Lower lobe of right lung (tissue), 2 donors: ENCODE measurements at regions not wholly inside any gene's neighbourhood (a gene's known extent, or its start where the extent isn't known, plus 50 kb on each side); places are given as distances from the start of the nearest gene placed in this dataset.

Source experiments
- ATAC-seq, 2 donors: fragments of 200-7000 bp; cut with Tn5 transposase; one replicate each; pipeline ENCODE4 v1.9.1; 2020 to 2022; ENCODE audit warnings: mild to moderate bottlenecking in 2 of 2, moderate library complexity in 2 of 2
- DNase-seq: peaks from one replicate; pipeline ENCODE4 v3.0.0-alpha.2; 2020
- H3K27ac ChIP-seq: fragments of 200-600 bp; one replicate; pipeline ENCODE4 v1.8.0; 2022
- H3K27me3 ChIP-seq: fragments of 200-600 bp; one replicate; pipeline ENCODE4 v1.8.0; 2022; ENCODE audit warnings: low read depth
- H3K36me3 ChIP-seq: fragments of 200-600 bp; one replicate; pipeline ENCODE4 v1.8.0; 2022; ENCODE audit warnings: mild to moderate bottlenecking
- H3K4me1 ChIP-seq: fragments of 200-600 bp; one replicate; pipeline ENCODE4 v1.8.0; 2022
- H3K4me3 ChIP-seq: fragments of 200-600 bp; one replicate; pipeline ENCODE4 v1.8.0; 2022; ENCODE audit warnings: mild to moderate bottlenecking
- H3K9me3 ChIP-seq: fragments of 200-600 bp; one replicate; pipeline ENCODE4 v1.8.0; 2022
- intact Hi-C: fragments of 100-400 bp; cut with DNase I; formaldehyde crosslinking; loops from one replicate; pipeline ENCODE4 v1.11.0; 2022
- TF ChIP-seq, protein P1 (sequence below): fragments of 200-600 bp; IDR thresholded peaks from one replicate; pipeline ENCODE4 v1.8.0; 2022; ENCODE audit warnings: antibody characterized with exemption, mild to moderate bottlenecking
- donor health status: DM: no; HTN: yes; CAD: no; lungs with severe emphysema.

DNA sequence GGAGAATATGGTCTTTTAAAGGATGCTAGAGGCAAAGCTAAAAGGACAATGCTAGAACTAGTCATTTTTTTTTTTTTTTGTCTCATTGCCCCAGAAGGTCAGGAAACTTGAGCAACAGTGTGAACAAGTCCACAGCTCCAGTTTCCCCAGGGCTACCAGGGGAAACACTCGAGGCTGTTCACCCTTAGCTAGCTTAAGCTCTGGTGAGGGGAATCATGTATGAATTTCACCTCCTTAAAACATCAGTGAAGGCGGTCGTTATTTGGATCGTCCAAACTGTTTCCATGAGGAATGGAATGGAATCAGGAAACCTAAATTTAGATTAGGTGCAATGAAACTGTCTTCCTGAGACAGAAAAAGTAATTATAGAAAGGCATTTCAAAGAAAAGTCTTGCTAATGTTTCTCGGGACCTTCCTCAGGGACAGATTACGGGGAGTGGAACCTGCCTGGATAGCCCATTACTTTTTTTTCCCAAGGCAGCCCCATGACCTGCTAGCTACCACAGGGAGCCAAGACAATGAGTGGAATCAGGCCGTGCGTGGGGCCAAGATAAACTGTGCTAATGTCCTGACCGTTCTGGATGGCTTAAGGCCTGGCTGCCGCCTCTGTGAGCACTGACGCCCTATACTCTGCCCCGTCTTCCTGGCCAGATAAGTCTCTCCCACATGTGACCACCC is 164.8 kb upstream of the SGK1 start:
- Histone ChIP-seq H3K4me1 (no peaks in the 10 kb centered on the region), H3K27ac (no peak overlapping the region), H3K36me3 (no peaks in the 10 kb centered on the region), H3K4me3 (no peak overlapping the region), H3K9me3 (no peaks in the 10 kb centered on the region), H3K27me3 (no peaks in the 10 kb centered on the region)
- ATAC-seq: peak in 1 of 2 donors; percentile 25
- TF ChIP-seq, protein P1, sequence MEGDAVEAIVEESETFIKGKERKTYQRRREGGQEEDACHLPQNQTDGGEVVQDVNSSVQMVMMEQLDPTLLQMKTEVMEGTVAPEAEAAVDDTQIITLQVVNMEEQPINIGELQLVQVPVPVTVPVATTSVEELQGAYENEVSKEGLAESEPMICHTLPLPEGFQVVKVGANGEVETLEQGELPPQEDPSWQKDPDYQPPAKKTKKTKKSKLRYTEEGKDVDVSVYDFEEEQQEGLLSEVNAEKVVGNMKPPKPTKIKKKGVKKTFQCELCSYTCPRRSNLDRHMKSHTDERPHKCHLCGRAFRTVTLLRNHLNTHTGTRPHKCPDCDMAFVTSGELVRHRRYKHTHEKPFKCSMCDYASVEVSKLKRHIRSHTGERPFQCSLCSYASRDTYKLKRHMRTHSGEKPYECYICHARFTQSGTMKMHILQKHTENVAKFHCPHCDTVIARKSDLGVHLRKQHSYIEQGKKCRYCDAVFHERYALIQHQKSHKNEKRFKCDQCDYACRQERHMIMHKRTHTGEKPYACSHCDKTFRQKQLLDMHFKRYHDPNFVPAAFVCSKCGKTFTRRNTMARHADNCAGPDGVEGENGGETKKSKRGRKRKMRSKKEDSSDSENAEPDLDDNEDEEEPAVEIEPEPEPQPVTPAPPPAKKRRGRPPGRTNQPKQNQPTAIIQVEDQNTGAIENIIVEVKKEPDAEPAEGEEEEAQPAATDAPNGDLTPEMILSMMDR: no peak
- intact Hi-C loops: no loop called here
- DNase-seq: no peak

DNA sequence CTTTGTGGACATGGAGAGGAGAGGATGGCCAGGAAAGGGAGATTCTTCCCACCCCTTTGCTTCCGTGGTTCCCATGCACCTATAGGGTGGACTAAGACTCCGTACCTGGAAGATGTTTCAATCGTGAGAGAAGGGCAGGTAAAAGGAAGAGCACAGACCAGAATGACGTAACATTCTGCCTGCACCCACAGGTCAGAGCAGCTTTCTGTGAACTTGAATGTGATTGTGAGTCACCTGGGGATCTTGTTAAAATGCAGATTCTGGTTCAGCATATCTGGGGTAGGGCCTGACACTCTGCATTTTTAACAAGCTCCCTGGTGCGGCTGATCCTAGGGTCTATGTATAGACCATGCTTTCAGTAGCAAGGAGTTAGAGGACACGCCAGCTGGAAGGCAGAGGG is 164.1 kb upstream of the SGK1 start:
- no peaks in the 10 kb centered on the region for H3K9me3 ChIP-seq
- TF ChIP-seq, protein P1: no peak
- H3K4me3 ChIP-seq: no peak overlapping the region
- DNase-seq (no peak), ATAC-seq (no peak)
- intact Hi-C loops: no loop called here
- H3K27me3 ChIP-seq: no peaks in the 10 kb centered on the region
- no peaks in the 10 kb centered on the region for H3K4me1 ChIP-seq
- H3K36me3 ChIP-seq: no peaks in the 10 kb centered on the region
- H3K27ac ChIP-seq: no peak overlapping the region

DNA sequence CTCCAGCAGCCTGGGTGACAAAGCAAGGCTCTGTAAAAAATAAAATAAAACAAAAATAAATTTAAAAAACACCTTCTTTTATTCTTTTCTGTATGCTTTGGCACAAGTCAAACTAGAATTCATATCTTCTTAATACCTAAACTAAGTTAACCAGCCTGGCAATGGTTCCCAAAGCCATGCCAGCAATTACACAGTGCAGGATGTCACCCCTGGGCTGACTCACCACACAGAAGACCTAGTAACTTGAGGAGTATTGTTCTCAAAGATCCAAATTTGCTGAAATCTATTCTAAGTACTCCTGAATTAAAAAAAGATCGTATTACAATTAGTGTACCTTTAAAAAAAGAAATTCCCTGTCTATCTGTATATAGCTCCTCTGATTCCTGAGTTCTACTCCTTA is 162.7 kb upstream of the SGK1 start:
- H3K27ac ChIP-seq: no peak overlapping the region
- H3K36me3 ChIP-seq: no peaks in the 10 kb centered on the region
- intact Hi-C loops: no loop called here
- H3K4me3 ChIP-seq: no peak overlapping the region
- TF ChIP-seq, protein P1: no peak
- H3K9me3 ChIP-seq: no peaks in the 10 kb centered on the region
- H3K27me3 ChIP-seq: no peaks in the 10 kb centered on the region
- H3K4me1 ChIP-seq: no peaks in the 10 kb centered on the region
- ATAC-seq (no peak), DNase-seq (no peak)

DNA sequence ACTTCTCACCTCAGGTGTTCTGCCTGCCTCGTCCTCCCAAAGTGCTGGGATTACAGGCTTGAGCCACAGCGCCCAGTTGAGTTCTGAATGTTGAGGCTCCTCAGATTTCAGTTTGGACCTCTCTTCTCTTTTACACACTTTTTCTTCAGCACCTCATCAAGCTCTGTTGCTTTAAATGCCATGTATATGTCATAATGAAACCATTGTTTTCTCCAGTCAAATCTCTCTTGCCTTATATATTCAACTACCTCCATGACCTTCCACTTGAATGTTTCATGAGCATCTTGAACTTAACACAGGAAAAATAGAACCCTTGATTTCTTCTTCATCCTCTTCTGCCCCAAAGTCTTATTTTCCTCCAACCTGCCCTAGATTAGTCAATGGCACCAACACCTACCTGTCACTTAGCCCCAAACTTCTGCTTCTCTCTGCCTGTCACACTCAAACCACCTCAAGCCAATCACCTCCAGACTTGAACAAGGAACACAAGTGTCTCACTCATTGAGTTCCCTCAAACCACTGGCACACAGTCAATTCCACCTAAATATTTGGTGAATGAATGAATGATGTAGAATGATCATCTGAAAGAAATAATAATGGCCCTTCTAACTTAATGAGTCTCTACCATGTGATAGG is 161.0 kb upstream of the SGK1 start:
- Histone ChIP-seq H3K27ac (no peak overlapping the region), H3K27me3 (no peaks in the 10 kb centered on the region), H3K9me3 (no peaks in the 10 kb centered on the region), H3K4me3 (no peak overlapping the region), H3K4me1 (no peaks in the 10 kb centered on the region), H3K36me3 (no peaks in the 10 kb centered on the region)
- ATAC-seq: no peak
- TF ChIP-seq, protein P1: no peak
- intact Hi-C loops: no loop called here
- no peak for DNase-seq

DNA sequence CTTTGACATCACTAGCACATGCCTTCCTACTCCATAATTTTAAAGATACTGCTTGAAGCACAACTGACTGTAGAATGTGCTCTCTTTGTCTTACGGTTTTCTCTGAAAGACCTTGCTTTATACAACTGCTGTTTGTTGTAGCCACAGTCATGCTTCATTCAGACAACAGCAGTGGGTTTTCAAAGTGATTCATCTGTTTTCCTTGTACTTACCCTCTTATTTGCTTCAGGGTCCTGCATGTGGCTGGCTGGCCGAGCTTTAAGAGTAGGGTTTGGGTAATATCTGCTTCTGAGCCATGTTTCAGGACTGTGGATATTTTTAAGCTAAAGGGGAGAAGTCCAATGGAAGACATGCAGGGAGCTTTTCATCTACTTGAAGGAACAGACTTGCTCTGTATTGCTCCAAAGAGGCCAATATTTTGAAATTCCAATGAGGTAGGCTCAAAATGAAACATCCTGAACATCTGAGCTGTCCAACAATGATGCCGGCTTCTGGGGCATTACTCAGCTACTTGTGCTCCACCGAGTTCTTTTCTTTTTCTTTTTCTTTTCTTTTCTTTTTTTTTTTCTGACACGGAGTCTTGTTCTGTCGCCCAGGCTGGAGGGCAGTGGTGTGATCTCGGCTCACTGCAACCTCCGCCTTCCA is 160.2 kb upstream of the SGK1 start:
- intact Hi-C loops: no loop called here
- H3K4me1 ChIP-seq: no peaks in the 10 kb centered on the region
- TF ChIP-seq, protein P1: no peak
- no peak overlapping the region for H3K27ac ChIP-seq
- H3K4me3 ChIP-seq: no peak overlapping the region
- ATAC-seq (no peak), DNase-seq (no peak)
- no peaks in the 10 kb centered on the region for H3K9me3 ChIP-seq
- H3K27me3 ChIP-seq: no peaks in the 10 kb centered on the region
- no peaks in the 10 kb centered on the region for H3K36me3 ChIP-seq
